Thyroid gland (tissue), 4 donors: ENCODE measurements at regions not wholly inside any gene's neighbourhood (a gene's known extent, or its start where the extent isn't known, plus 50 kb on each side); places are given as distances from the start of the nearest gene placed in this dataset.

Source experiments
- DNase-seq, 2 donors: peaks; one replicate each; pipeline ENCODE4 v3.0.0-alpha.2; 2019
- H3K27ac ChIP-seq, 3 donors: fragments of 200-600 bp; sonication (generic); 1 replicate in 2 of 3; 2 replicates in 1 of 3; pipeline ENCODE4 v1.5.1; 2016 to 2019; ENCODE audit warnings: mild to moderate bottlenecking in 1 of 3, moderate library complexity in 1 of 3
- H3K27me3 ChIP-seq: fragments of 200-600 bp; sonication (generic); one replicate; pipeline ENCODE4 v1.5.1; 2019
- H3K36me3 ChIP-seq, 2 donors: fragments of 200-600 bp; sonication (generic); one replicate each; pipeline ENCODE4 v1.5.1; 2016 to 2019
- H3K4me1 ChIP-seq, 2 donors: fragments of 200-600 bp; sonication (generic); one replicate each; pipeline ENCODE4 v1.5.1; 2017 to 2019
- H3K4me3 ChIP-seq, 3 donors: fragments of 200-600 bp; sonication (generic); replicated peaks in 1 of 3; 1 replicate in 2 of 3; 2 replicates in 1 of 3; pipeline ENCODE4 v1.5.1; 2016; ENCODE audit warnings: mild to moderate bottlenecking in 1 of 3
- H3K9me3 ChIP-seq: fragments of 200-600 bp; sonication (generic); one replicate; pipeline ENCODE4 v1.5.1; 2017
- POLR2A ChIP-seq, 2 donors: fragments of 450-650 bp; IDR thresholded peaks; one replicate each; pipeline ENCODE4 v1.6.1; 2017; ENCODE audit warnings: antibody characterized with exemption in 2 of 2, mild to moderate bottlenecking in 2 of 2, moderate library complexity in 1 of 2
- WGBS, 2 donors: methylation state at CpG; one replicate each; pipeline ENCODE4 v1.1.5; 2017; 5-methylcytosine and 5-hydroxymethylcytosine counted together
- intact Hi-C: fragments of 100-400 bp; cut with DNase I; formaldehyde crosslinking; loops from one replicate; pipeline ENCODE4 v1.15.1; 2023
- TF ChIP-seq, protein P1 (sequence below), 6 experiments: fragments of 200-600 bp in 3 of 6; fragments of 450-650 bp in 3 of 6; sonication (generic) in 3 of 6; IDR thresholded peaks; one replicate each; pipeline ENCODE4 v1.5.1; 2016 to 2019; ENCODE audit warnings: antibody characterized with exemption in 6 of 6, mild to moderate bottlenecking in 2 of 6, inconsistent platforms in 1 of 6, moderate library complexity in 1 of 6

DNA sequence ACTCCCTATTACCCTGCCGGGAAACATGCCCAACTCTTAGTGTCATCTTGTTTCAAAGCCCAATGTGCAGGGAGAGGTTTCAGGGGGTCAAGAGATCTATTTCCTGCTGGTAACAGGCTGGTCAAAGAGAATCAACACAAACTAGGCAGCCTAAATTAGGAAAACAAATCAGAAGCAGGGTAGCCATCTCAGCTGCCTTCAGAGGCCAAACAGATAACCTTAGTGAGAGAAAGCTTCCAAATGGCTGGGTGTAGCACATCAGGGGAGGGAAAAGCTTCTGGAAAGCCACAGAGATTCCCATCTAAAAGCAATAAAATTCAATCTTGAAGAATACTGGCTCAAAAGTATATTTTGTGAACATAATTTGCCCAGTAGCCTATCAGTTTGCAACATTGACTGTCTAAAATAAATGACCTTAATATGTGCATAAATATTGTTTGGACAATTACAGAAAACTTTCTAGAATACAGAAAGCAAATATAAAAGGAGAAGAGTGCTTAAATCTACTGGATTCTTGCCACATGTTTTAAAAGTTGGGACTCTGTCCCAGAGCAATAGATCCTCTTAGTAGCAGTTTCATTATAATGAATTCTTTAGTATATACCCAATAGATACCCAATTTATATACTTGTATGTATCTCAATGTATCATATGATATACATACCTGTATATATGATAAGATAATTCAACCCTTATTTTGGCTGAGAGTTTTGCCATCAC is 371.9 kb upstream of the RARB start:
- no peak overlapping the region for H3K4me3 ChIP-seq
- 75 to 88% methylated on average over 1 of the region's 1 CpG for WGBS, 2 donors
- no peaks in the 10 kb centered on the region for H3K4me1 ChIP-seq
- no peak for DNase-seq
- intact Hi-C loops, result no loop called here
- no peaks in the 10 kb centered on the region for H3K36me3 ChIP-seq
- H3K27ac ChIP-seq, result no peak overlapping the region
- TF ChIP-seq, protein P1, sequence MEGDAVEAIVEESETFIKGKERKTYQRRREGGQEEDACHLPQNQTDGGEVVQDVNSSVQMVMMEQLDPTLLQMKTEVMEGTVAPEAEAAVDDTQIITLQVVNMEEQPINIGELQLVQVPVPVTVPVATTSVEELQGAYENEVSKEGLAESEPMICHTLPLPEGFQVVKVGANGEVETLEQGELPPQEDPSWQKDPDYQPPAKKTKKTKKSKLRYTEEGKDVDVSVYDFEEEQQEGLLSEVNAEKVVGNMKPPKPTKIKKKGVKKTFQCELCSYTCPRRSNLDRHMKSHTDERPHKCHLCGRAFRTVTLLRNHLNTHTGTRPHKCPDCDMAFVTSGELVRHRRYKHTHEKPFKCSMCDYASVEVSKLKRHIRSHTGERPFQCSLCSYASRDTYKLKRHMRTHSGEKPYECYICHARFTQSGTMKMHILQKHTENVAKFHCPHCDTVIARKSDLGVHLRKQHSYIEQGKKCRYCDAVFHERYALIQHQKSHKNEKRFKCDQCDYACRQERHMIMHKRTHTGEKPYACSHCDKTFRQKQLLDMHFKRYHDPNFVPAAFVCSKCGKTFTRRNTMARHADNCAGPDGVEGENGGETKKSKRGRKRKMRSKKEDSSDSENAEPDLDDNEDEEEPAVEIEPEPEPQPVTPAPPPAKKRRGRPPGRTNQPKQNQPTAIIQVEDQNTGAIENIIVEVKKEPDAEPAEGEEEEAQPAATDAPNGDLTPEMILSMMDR (IDR thresholded peaks at IDR 0.05), result no peak
- TF ChIP-seq POLR2A (IDR thresholded peaks at IDR 0.05), result no peak
- H3K27me3 ChIP-seq, result no peaks in the 10 kb centered on the region
- no peaks in the 10 kb centered on the region for H3K9me3 ChIP-seq

GRCh38 chr3:25056803-25057351 is 371.2 kb upstream of the RARB start:
- no peaks in the 10 kb centered on the region for H3K27me3 ChIP-seq
- intact Hi-C loops, result no loop called here
- DNase-seq, result no peak
- H3K27ac ChIP-seq, result no peak overlapping the region
- H3K4me3 ChIP-seq, result no peak overlapping the region
- H3K4me1 ChIP-seq, result no peaks in the 10 kb centered on the region
- TF ChIP-seq POLR2A (IDR thresholded peaks at IDR 0.05), result no peak
- TF ChIP-seq, protein P1 (IDR thresholded peaks at IDR 0.05), result no peak
- WGBS, 2 donors, result 84 to 91% methylated on average over 3 of the region's 3 CpGs
- H3K9me3 ChIP-seq, result no peaks in the 10 kb centered on the region
- no peaks in the 10 kb centered on the region for H3K36me3 ChIP-seq

DNA sequence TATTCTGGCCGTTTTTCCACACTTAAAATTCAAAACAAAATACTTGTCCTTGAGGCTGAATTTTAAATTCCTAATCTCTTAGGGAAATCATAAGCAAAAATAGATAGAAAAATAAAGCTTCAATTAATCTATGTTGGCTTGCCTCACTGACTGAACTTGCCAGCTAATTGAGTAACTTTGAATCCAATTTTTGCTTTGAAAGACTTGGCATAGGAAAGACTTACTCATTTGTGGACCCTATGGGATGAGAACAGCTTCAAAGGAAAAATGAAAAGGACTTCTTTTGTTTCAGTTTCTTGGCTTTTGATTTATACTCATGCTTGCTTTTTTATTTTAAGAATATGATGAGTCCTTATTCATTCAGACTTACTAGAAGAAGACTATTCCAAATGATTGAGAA is 370.7 kb upstream of the RARB start:
- WGBS, 2 donors, result 69 to 74% methylated on average over 1 of the region's 1 CpG
- no peaks in the 10 kb centered on the region for H3K27me3 ChIP-seq
- H3K9me3 ChIP-seq, result no peaks in the 10 kb centered on the region
- TF ChIP-seq POLR2A (IDR thresholded peaks at IDR 0.05), result no peak
- TF ChIP-seq, protein P1 (IDR thresholded peaks at IDR 0.05), result no peak
- H3K27ac ChIP-seq, result no peak overlapping the region
- H3K36me3 ChIP-seq, result no peaks in the 10 kb centered on the region
- intact Hi-C loops, result no loop called here
- H3K4me3 ChIP-seq, result no peak overlapping the region
- DNase-seq, result no peak
- no peaks in the 10 kb centered on the region for H3K4me1 ChIP-seq

DNA sequence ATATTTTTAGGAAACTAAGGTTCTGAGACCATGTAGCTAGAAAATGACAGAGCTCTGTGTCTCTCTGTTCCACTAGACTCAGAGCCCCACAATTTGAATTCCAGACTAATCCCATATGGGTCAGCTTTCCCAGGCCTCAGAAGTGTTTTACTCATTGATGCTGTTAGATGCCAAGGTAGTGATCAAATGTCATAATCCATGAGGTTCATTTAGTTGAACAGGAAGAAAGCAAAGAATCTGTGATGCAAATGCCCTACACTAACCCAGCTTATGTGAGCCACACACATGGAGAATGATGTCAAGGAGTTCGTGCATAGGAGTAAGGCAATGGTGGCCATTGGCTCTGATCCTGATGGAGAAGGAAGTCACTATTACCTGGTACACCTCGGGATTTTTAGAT is 363.4 kb upstream of the RARB start:
- no peak overlapping the region for H3K27ac ChIP-seq
- H3K4me1 ChIP-seq, result no peaks in the 10 kb centered on the region
- H3K9me3 ChIP-seq, result no peaks in the 10 kb centered on the region
- H3K4me3 ChIP-seq, result no peak overlapping the region
- DNase-seq, result no peak
- intact Hi-C loops, result no loop called here
- 93 to 99% methylated on average over 2 of the region's 2 CpGs for WGBS, 2 donors
- H3K36me3 ChIP-seq, result no peaks in the 10 kb centered on the region
- H3K27me3 ChIP-seq, result no peaks in the 10 kb centered on the region
- no peak for TF ChIP-seq POLR2A (IDR thresholded peaks at IDR 0.05)
- TF ChIP-seq, protein P1 (IDR thresholded peaks at IDR 0.05), result no peak

GRCh38 chr3:25069970-25070369 is 358.1 kb upstream of the RARB start:
- Histone ChIP-seq H3K9me3 (no peaks in the 10 kb centered on the region), H3K27ac (no peak overlapping the region), H3K36me3 (no peaks in the 10 kb centered on the region), H3K27me3 (no peaks in the 10 kb centered on the region), H3K4me1 (no peaks in the 10 kb centered on the region), H3K4me3 (no peak overlapping the region)
- 98% methylated on average over 3 of the region's 3 CpGs for WGBS, 2 donors
- TF ChIP-seq, protein P1 (IDR thresholded peaks at IDR 0.05), result no peak
- TF ChIP-seq POLR2A (IDR thresholded peaks at IDR 0.05), result no peak
- DNase-seq, result no peak
- intact Hi-C loops, result no loop called here
